Epithelial cell of esophagus (primary cell): ENCODE measurements at regions not wholly inside any gene's neighbourhood (a gene's known extent, or its start where the extent isn't known, plus 50 kb on each side); places are given as distances from the start of the nearest gene placed in this dataset.

ENCODE experiments used
- DNase-seq: peaks from one replicate; pipeline ENCODE4 v3.0.0; 2010; ENCODE audit warnings: low read depth
- H3K4me3 ChIP-seq: 2 replicates; pipeline ENCODE4 v1.5.1; 2011; ENCODE audit warnings: mild to moderate bottlenecking, low read length, control low read depth
- TF ChIP-seq, protein P1 (sequence below): IDR thresholded peaks from 2 replicates; pipeline ENCODE4 v1.5.1; 2011; ENCODE audit warnings: low read depth, mild to moderate bottlenecking, low read length, control low read depth, inconsistent platforms; ENCODE audit not compliant: insufficient read depth; ENCODE audit errors: missing control alignments

DNA sequence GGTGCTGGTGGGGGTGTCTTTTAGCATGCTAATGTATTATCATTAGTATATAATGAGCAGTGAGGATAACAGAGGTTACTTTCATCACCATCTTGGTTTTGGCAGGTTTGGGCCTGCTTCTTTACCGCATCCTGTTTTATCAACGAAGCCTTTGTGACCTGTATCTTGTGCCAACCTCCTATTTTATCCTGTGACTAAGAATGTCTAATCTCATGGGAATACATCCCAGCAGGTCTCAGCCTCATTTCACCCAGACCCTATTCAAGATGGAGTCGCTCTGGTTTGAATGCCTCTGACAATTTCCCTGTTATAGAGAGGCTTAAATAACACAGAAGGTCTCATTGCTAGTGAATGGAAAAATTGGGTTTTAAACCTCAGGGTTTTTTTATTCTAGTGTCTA, 300.8 kb upstream of the PROX1 start:
- TF ChIP-seq, protein P1, sequence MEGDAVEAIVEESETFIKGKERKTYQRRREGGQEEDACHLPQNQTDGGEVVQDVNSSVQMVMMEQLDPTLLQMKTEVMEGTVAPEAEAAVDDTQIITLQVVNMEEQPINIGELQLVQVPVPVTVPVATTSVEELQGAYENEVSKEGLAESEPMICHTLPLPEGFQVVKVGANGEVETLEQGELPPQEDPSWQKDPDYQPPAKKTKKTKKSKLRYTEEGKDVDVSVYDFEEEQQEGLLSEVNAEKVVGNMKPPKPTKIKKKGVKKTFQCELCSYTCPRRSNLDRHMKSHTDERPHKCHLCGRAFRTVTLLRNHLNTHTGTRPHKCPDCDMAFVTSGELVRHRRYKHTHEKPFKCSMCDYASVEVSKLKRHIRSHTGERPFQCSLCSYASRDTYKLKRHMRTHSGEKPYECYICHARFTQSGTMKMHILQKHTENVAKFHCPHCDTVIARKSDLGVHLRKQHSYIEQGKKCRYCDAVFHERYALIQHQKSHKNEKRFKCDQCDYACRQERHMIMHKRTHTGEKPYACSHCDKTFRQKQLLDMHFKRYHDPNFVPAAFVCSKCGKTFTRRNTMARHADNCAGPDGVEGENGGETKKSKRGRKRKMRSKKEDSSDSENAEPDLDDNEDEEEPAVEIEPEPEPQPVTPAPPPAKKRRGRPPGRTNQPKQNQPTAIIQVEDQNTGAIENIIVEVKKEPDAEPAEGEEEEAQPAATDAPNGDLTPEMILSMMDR, result no peak
- DNase-seq, result peak; percentile 56
- no peak overlapping the region for H3K4me3 ChIP-seq

DNA sequence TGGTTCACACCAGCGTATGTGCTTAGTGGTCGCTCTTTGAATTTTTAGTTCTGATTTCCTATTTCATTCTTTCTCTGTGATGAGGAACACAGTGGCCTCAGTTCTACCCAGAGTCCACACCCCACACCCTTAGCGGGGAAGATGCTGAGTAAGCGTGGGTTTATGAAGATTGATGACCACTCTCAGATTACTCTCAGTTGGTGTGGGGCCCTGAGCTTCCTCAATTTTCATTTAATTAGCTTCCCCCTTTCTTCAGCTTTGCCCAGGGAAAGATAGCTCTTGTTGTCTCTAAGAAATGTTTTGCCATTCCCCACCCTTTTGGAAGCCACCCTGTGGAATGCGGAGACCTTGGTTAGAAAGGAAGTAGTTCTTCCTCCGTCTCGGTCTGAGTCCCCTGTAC, 299.9 kb upstream of the PROX1 start:
- DNase-seq, result no peak
- TF ChIP-seq, protein P1, result no peak
- no peak overlapping the region for H3K4me3 ChIP-seq

DNA sequence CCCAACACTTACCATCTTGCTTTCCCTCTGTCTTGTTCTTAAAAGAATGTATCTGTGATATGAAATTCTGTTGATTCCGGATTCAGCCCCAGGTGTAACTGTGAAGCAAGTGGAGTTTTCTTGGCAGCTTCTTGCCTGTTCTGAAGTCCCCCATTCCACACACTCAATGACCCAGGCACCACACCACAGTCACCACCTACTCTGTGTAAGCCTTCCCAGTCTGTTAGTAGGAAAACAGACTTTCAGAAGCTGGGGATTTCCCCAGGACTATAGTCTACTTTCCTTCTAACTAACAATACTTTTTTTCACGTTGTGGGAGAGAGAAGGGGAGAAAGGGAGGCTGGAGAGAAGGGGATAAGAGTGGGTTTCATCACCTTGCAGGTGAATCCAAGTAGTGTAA, 299.1 kb upstream of the PROX1 start:
- no peak overlapping the region for H3K4me3 ChIP-seq
- TF ChIP-seq, protein P1, result no peak
- DNase-seq, result no peak

DNA sequence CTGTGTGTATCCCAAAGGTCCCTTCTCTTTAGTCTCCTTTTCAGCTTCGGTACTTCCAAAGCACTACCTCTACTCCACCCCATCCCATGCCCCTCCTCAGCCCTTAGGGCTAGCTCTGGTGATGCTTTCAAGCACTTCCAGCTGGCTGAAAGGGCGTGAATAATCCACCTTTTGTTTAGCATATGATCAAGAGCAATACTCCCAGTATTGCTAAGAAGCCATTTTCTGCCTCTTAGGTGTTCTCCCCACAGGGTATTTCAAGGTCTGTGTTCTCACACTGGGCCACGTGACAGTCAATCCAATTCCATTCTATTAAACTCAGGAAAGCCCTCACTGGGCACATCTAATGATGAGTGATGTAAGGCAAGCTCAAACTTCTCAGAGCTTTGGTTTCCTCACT, 298.5 kb upstream of the PROX1 start:
- TF ChIP-seq, protein P1, result no peak
- peak; percentile 41 for DNase-seq
- H3K4me3 ChIP-seq, result no peak overlapping the region

DNA sequence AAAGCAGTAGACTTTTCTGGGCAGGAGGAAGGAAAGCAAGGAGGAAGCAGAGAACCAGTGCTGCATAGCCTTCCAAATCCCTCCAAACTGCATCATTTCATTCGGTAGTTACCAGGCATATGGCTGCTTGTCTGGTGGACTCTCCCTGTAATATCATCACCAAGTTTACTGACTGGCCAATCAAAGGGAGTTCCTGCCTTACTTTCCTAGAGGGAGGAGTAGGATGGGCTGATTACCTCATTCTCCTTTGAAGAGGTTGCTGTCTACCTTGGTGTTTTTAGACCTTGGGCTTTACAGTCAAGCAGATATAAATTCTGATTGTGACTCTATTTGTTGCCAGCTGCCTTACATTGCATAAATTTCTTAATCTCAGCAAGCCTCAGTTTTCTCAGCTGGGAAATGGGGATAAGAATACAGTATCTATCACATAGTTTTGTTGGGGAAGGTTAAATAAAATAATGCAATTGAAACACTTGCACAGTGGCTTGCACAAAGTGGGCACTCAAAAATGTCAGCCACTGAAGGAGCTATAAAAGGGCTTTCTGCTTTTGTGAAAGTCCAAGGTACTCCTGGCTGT, 297.3 kb upstream of the PROX1 start:
- DNase-seq, result no peak
- no peak overlapping the region for H3K4me3 ChIP-seq
- TF ChIP-seq, protein P1, result no peak

DNA sequence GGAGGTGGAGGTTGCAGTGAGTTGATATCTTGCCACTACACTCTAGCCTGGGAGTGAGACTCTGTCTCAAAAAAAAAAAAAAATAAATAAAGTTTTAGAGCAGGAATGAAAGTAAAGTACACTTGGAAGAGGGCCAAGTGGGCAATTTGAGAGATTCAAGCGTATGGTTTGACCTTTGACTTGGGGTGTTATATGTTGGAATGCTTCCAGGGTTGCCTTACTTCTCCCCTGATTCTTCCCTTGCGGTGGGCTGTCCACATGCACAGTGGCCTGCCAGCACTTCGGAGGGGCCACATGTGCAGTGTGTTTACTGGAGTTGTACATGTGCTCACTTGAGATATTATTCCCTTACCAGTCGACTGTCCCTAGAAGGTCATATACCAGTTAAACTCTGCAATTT, 295.5 kb upstream of the PROX1 start:
- no peak for DNase-seq
- TF ChIP-seq, protein P1, result no peak
- no peak overlapping the region for H3K4me3 ChIP-seq

DNA sequence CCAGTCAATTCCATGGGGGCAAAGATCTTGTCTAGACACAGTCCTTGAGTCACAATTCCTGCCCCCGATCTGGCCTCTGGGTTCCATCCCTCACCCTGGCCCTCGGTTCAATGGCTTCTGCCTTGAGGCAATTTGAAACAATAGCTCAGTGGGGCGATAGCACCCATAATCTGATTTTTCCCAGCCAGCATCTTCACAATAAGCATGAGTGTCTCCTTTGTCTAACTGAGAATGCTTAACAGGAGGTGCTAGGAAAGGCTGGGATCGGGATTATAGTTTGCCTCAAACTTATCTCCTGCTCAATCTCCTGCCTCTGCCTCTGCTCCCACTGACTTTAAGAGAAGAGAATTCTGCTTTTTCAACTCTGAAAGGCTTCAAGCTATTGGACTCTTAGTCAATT, 293.9 kb upstream of the PROX1 start:
- TF ChIP-seq, protein P1, result no peak
- DNase-seq, result no peak
- H3K4me3 ChIP-seq, result no peak overlapping the region
